OCI-LY3 (cell line): ENCODE measurements at regions not wholly inside any gene's neighbourhood (a gene's known extent, or its start where the extent isn't known, plus 50 kb on each side); places are given as distances from the start of the nearest gene placed in this dataset.

Source experiments
- H2AFZ ChIP-seq: fragments of 200-600, 300-600 bp; shearing (Covaris generic); 2 replicates; pipeline ENCODE4 v1.6.0; 2014; ENCODE audit warnings: antibody characterized with exemption, low read depth, low read length
- H3K27ac ChIP-seq: fragments of 200-600, 300-600 bp; sonication (generic); 2 replicates; pipeline ENCODE4 v1.5.1; 2014; ENCODE audit warnings: mild to moderate bottlenecking, low read length, moderate library complexity, mixed read lengths
- H3K27me3 ChIP-seq: fragments of 200-600, 300-600 bp; sonication (generic); 2 replicates; pipeline ENCODE4 v1.6.1; 2014; ENCODE audit warnings: low read depth, low read length, mixed read lengths
- H3K36me3 ChIP-seq: fragments of 200-600, 300-600 bp; sonication (generic); replicated peaks from 2 replicates; pipeline ENCODE3; 2014; ENCODE audit warnings: low read depth, low read length, mixed read lengths
- H3K4me1 ChIP-seq: fragments of 300-600, 200-600 bp; sonication (generic); 2 replicates; pipeline ENCODE4 v1.6.1; 2014; ENCODE audit warnings: low read length, mixed read lengths
- H3K4me2 ChIP-seq: fragments of 200-600, 300-600 bp; sonication (generic); 2 replicates; pipeline ENCODE4 v1.6.1; 2014; ENCODE audit warnings: low read length, mixed read lengths
- H3K4me3 ChIP-seq: fragments of 300-600, 200-600 bp; sonication (generic); 2 replicates; pipeline ENCODE4 v1.5.1; 2014; ENCODE audit warnings: antibody characterized with exemption, mild to moderate bottlenecking, low read length, moderate library complexity
- H3K79me2 ChIP-seq: fragments of 300-600, 200-600 bp; shearing (Covaris generic); 2 replicates; pipeline ENCODE4 v1.6.1; 2014; ENCODE audit warnings: mild to moderate bottlenecking, low read length, mixed read lengths
- H3K9ac ChIP-seq: fragments of 300-600, 200-600 bp; shearing (Covaris generic); 2 replicates; pipeline ENCODE4 v1.6.0; 2014; ENCODE audit warnings: mild to moderate bottlenecking, low read length, moderate library complexity
- H3K9me3 ChIP-seq: fragments of 200-600, 300-600 bp; shearing (Covaris generic); 2 replicates; pipeline ENCODE4 v1.6.1; 2014; ENCODE audit warnings: low read length, mixed read lengths; ENCODE audit not compliant: insufficient read depth
- H4K20me1 ChIP-seq: fragments of 200-600, 300-600 bp; sonication (generic); 2 replicates; pipeline ENCODE4 v1.6.1; 2016; ENCODE audit warnings: low read length, mixed read lengths; ENCODE audit not compliant: insufficient read depth
- EZH2phosphoT487 ChIP-seq: fragments of 200-600 bp; shearing (Covaris generic); IDR thresholded peaks from 2 replicates; pipeline ENCODE4 v1.6.1; 2018; ENCODE audit warnings: antibody characterized with exemption, mixed run types, low read depth
- TF ChIP-seq, protein P1 (sequence below): fragments of 200-600, 300-600 bp; sonication (generic); IDR thresholded peaks from 2 replicates; pipeline ENCODE4 v1.5.1; 2014; ENCODE audit warnings: antibody characterized with exemption, low read length, low read depth

DNA sequence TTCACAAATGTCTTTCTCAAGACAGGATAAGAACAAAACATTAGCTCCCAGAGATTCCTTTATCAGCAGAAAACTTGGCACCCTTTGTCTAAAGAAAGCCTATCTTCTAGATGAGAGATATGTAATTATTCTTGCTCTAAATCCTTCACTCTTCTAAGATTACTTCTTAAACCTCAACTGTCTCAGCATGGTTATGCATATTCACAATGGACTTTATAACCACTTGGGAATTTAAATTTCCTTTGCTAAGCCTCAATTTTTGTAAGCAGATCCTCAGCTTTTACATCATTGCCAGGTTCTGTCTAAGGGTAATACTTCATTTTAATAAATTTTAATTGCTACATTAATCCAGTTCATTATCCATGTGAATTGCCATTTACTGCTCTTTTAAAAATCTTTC lies 433.6 kb upstream of the DDI1 start:
- Histone ChIP-seq H3K27ac (no peak overlapping the region), H2AFZ (no peak overlapping the region)

DNA sequence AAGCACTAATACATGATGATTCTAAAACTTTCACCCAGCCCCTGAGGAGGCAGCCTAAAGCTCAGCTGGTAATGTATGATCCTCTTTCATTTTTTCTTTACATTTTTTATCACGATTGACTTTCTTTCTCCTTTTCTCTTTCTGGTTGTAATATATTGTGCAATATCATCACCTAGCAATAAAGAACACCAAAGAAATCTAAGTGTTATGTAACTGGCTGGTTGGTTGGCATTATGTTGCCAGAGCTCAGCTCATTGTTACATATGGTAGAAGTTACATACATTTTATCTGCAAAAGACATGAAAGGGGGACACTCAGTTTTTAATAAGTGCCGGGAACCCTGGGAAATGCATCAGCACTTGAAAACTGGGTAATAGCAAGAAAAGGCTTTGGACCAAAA lies 432.1 kb upstream of the DDI1 start:
- no peak overlapping the region for H3K9ac ChIP-seq
- H3K4me1 ChIP-seq: no peaks in the 10 kb centered on the region
- H3K27ac ChIP-seq: no peak overlapping the region
- no peaks in the 10 kb centered on the region for H3K79me2 ChIP-seq
- H3K4me3 ChIP-seq: no peak overlapping the region
- H3K27me3 ChIP-seq: no peaks in the 10 kb centered on the region; the same call in 1 of the 2 replicates
- no peaks in the 10 kb centered on the region for H3K36me3 ChIP-seq
- no peak overlapping the region for H3K4me2 ChIP-seq
- TF ChIP-seq EZH2phosphoT487: no peak
- H3K9me3 ChIP-seq: no peaks in the 10 kb centered on the region
- H4K20me1 ChIP-seq: no peaks in the 10 kb centered on the region
- H2AFZ ChIP-seq: no peak overlapping the region

More for the DNA sequence above, 433.6 kb upstream of the DDI1 start:
- H3K27me3 ChIP-seq: no peaks in the 10 kb centered on the region; the same call in 1 of the 2 replicates
- TF ChIP-seq, protein P1, sequence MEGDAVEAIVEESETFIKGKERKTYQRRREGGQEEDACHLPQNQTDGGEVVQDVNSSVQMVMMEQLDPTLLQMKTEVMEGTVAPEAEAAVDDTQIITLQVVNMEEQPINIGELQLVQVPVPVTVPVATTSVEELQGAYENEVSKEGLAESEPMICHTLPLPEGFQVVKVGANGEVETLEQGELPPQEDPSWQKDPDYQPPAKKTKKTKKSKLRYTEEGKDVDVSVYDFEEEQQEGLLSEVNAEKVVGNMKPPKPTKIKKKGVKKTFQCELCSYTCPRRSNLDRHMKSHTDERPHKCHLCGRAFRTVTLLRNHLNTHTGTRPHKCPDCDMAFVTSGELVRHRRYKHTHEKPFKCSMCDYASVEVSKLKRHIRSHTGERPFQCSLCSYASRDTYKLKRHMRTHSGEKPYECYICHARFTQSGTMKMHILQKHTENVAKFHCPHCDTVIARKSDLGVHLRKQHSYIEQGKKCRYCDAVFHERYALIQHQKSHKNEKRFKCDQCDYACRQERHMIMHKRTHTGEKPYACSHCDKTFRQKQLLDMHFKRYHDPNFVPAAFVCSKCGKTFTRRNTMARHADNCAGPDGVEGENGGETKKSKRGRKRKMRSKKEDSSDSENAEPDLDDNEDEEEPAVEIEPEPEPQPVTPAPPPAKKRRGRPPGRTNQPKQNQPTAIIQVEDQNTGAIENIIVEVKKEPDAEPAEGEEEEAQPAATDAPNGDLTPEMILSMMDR: no peak
- H3K79me2 ChIP-seq: no peaks in the 10 kb centered on the region
- H3K9ac ChIP-seq: no peak overlapping the region
- H4K20me1 ChIP-seq: no peaks in the 10 kb centered on the region
- H3K4me1 ChIP-seq: no peaks in the 10 kb centered on the region
- H3K4me2 ChIP-seq: no peak overlapping the region
- H3K36me3 ChIP-seq: no peaks in the 10 kb centered on the region
- no peak overlapping the region for H3K4me3 ChIP-seq
- H3K9me3 ChIP-seq: no peaks in the 10 kb centered on the region

DNA sequence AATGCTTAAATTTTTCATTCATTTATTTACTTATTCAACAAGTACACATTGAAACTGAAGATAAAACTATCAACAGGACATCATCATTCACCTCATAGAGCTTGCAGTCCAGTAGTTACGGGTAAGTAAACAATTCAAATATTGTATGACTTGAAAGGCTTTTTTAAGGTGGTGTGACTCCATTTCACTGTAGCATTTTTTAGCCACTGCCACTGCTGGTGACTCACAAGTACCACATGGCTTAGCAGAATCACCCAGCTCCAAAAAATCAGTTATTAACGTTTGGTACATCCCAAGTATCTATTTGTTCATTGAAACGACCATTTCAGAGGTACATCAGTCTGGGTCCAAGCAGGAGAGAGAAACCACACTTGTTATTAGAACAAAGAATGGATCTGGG lies 427.9 kb upstream of the DDI1 start:
- TF ChIP-seq, protein P1: no peak
- TF ChIP-seq EZH2phosphoT487: no peak
- H3K4me1 ChIP-seq: no peaks in the 10 kb centered on the region
- H3K9me3 ChIP-seq: no peaks in the 10 kb centered on the region
- H3K27me3 ChIP-seq: no peaks in the 10 kb centered on the region
- H3K27ac ChIP-seq: no peak overlapping the region
- H3K36me3 ChIP-seq: no peaks in the 10 kb centered on the region
- H2AFZ ChIP-seq: no peak overlapping the region
- no peaks in the 10 kb centered on the region for H3K79me2 ChIP-seq
- H4K20me1 ChIP-seq: no peaks in the 10 kb centered on the region
- H3K4me2 ChIP-seq: no peak overlapping the region
- no peak overlapping the region for H3K4me3 ChIP-seq
- no peak overlapping the region for H3K9ac ChIP-seq

DNA sequence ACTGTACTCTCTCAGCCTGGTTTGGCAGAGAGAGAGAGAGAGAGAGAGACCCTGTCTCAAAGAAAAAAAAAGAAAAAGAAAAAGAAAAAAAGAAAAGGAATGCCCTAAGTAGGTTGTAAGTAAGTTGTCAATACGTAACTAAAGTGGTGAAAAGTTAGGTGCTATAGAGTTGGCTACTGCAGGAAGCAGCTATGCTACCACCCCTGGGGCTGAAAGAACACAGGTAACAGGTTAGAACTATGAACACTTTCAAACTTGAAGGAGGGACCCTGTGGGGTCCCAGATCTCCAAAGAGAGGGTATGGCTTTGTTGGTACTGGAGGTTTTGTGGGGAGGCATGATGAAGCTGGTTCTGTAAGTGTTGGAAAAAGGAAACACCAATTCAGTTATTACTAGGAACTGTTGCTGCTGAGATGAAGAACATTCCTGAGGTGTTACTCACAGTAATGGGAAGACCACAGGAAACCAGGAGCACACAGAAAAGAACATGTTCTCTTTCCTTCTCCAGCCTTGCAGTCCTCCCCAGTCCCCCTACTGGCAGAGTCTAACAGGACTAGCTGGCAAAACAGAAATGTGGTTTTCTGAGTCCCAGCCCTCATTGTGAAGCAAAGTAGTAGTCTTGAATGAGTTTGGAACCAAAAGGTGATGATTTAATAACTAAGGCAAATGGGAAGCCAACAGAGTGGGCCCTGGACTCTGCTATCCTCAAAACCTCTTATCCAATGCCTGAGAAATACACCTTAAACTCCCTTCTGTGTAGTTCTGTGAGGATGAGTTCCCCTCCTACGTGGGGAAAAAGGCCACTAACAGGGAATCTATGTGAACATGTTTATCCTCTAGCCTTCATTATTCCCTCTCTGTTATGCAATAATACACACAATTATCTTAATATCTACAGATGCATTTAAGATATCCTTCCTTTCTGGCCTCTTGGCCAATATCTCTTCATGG lies 427.0 kb upstream of the DDI1 start:
- no peak overlapping the region for H2AFZ ChIP-seq
- no peak overlapping the region for H3K4me2 ChIP-seq

More for the DNA sequence above, 427.0 kb upstream of the DDI1 start:
- Histone ChIP-seq H3K4me3 (no peak overlapping the region), H3K27ac (no peak overlapping the region), H3K4me1 (no peaks in the 10 kb centered on the region), H3K79me2 (no peaks in the 10 kb centered on the region), H3K9ac (no peak overlapping the region), H3K36me3 (no peaks in the 10 kb centered on the region), H4K20me1 (no peaks in the 10 kb centered on the region), H3K27me3 (no peaks in the 10 kb centered on the region), H3K9me3 (no peaks in the 10 kb centered on the region)
- TF ChIP-seq EZH2phosphoT487: no peak
- TF ChIP-seq, protein P1: no peak; the same call in 1 of the 2 replicates
